ENCODE measurements at regions not wholly inside any gene's neighbourhood (a gene's known extent, or its start where the extent isn't known, plus 50 kb on each side); places are given as distances from the start of the nearest gene placed in this dataset.

- Mint-ChIP-seq H3K4me3 (no peak overlapping the region), H3K9me3 (ENCODE audit: insufficient read depth) (no peaks in the 10 kb centered on the region), H3K27ac (no peak overlapping the region), H3K4me1 (ENCODE audit: low read depth) (no peaks in the 10 kb centered on the region), H3K27me3 (ENCODE audit: low read depth) (no peaks in the 10 kb centered on the region), H3K36me3 (ENCODE audit: low read depth) (no peaks in the 10 kb centered on the region)
- ATAC-seq, result no peak
- ChIA-PET POLR2A (no interaction called here), CTCF (no interaction called here)
- DNase-seq, result no peak
Measured at GRCh38 chr2:41464395-41464794, 583.4 kb upstream of the PKDCC start.

- no peaks in the 10 kb centered on the region for H3K4me1 Mint-ChIP-seq (ENCODE audit: low read depth)
- no peak overlapping the region for H3K27ac Mint-ChIP-seq
- DNase-seq, result no peak
- no peak overlapping the region for H3K4me3 Mint-ChIP-seq
- POLR2A ChIA-PET, result no interaction called here
- no peaks in the 10 kb centered on the region for H3K9me3 Mint-ChIP-seq (ENCODE audit: insufficient read depth)
- no peaks in the 10 kb centered on the region for H3K36me3 Mint-ChIP-seq (ENCODE audit: low read depth)
- no peaks in the 10 kb centered on the region for H3K27me3 Mint-ChIP-seq (ENCODE audit: low read depth)
- CTCF ChIA-PET, result no interaction called here
- no peak for ATAC-seq
Measured at GRCh38 chr2:41475959-41476358, 571.9 kb upstream of the PKDCC start.

- CTCF ChIA-PET, result no interaction called here
- Mint-ChIP-seq H3K27me3 (ENCODE audit: low read depth) (no peaks in the 10 kb centered on the region), H3K36me3 (ENCODE audit: low read depth) (no peaks in the 10 kb centered on the region), H3K9me3 (ENCODE audit: insufficient read depth) (no peaks in the 10 kb centered on the region), H3K4me1 (ENCODE audit: low read depth) (no peaks in the 10 kb centered on the region), H3K4me3 (no peak overlapping the region), H3K27ac (no peak overlapping the region)
- POLR2A ChIA-PET, result no interaction called here
- DNase-seq, result no peak
- ATAC-seq, result no peak
Measured at GRCh38 chr2:41482659-41483058, 565.2 kb upstream of the PKDCC start.

GRCh38 chr2:41483226-41483625 lies 564.6 kb upstream of the PKDCC start:
- POLR2A ChIA-PET, result no interaction called here
- Mint-ChIP-seq H3K9me3 (ENCODE audit: insufficient read depth) (no peaks in the 10 kb centered on the region), H3K27me3 (ENCODE audit: low read depth) (no peaks in the 10 kb centered on the region), H3K4me1 (ENCODE audit: low read depth) (no peaks in the 10 kb centered on the region), H3K36me3 (ENCODE audit: low read depth) (no peaks in the 10 kb centered on the region), H3K4me3 (no peak overlapping the region), H3K27ac (no peak overlapping the region)
- CTCF ChIA-PET, result no interaction called here
- ATAC-seq (no peak), DNase-seq (no peak)

GRCh38 chr2:41483982-41484857 lies 563.6 kb upstream of the PKDCC start:
- Mint-ChIP-seq H3K27ac (no peak overlapping the region), H3K9me3 (ENCODE audit: insufficient read depth) (no peaks in the 10 kb centered on the region), H3K27me3 (ENCODE audit: low read depth) (no peaks in the 10 kb centered on the region), H3K36me3 (ENCODE audit: low read depth) (no peaks in the 10 kb centered on the region), H3K4me3 (no peak overlapping the region), H3K4me1 (ENCODE audit: low read depth) (no peaks in the 10 kb centered on the region)
- POLR2A ChIA-PET, result no interaction called here
- no peak for ATAC-seq
- CTCF ChIA-PET, result no interaction called here
- DNase-seq, result no peak

GRCh38 chr2:41484858-41485234 lies 563.0 kb upstream of the PKDCC start:
- ChIA-PET POLR2A (no interaction called here), CTCF (no interaction called here)
- no peak overlapping the region for H3K4me3 Mint-ChIP-seq
- no peaks in the 10 kb centered on the region for H3K4me1 Mint-ChIP-seq (ENCODE audit: low read depth)
- no peaks in the 10 kb centered on the region for H3K9me3 Mint-ChIP-seq (ENCODE audit: insufficient read depth)
- no peak overlapping the region for H3K27ac Mint-ChIP-seq
- DNase-seq (no peak), ATAC-seq (no peak)
- H3K27me3 Mint-ChIP-seq (ENCODE audit: low read depth), result no peaks in the 10 kb centered on the region
- no peaks in the 10 kb centered on the region for H3K36me3 Mint-ChIP-seq (ENCODE audit: low read depth)

- no peaks in the 10 kb centered on the region for H3K27me3 Mint-ChIP-seq (ENCODE audit: low read depth)
- DNase-seq, result no peak
- ChIA-PET CTCF (no interaction called here), POLR2A (no interaction called here)
- no peak for ATAC-seq
- H3K4me3 Mint-ChIP-seq, result no peak overlapping the region
- no peak overlapping the region for H3K27ac Mint-ChIP-seq
- no peaks in the 10 kb centered on the region for H3K9me3 Mint-ChIP-seq (ENCODE audit: insufficient read depth)
- H3K36me3 Mint-ChIP-seq (ENCODE audit: low read depth), result no peaks in the 10 kb centered on the region
- no peaks in the 10 kb centered on the region for H3K4me1 Mint-ChIP-seq (ENCODE audit: low read depth)
Measured at GRCh38 chr2:41486948-41487347, 560.9 kb upstream of the PKDCC start.

GRCh38 chr2:41488888-41489287 lies 558.9 kb upstream of the PKDCC start:
- Mint-ChIP-seq H3K27me3 (ENCODE audit: low read depth) (no peaks in the 10 kb centered on the region), H3K9me3 (ENCODE audit: insufficient read depth) (no peaks in the 10 kb centered on the region), H3K4me1 (ENCODE audit: low read depth) (no peaks in the 10 kb centered on the region), H3K36me3 (ENCODE audit: low read depth) (no peaks in the 10 kb centered on the region), H3K4me3 (no peak overlapping the region), H3K27ac (no peak overlapping the region)
- ATAC-seq, result no peak
- DNase-seq, result no peak
- POLR2A ChIA-PET, result no interaction called here
- CTCF ChIA-PET, result no interaction called here

- H3K27me3 Mint-ChIP-seq (ENCODE audit: low read depth), result no peaks in the 10 kb centered on the region
- DNase-seq (no peak), ATAC-seq (no peak)
- ChIA-PET POLR2A (interaction anchor here (0.6 kb wide), 1 partner anchor 450 kb away, joined by 3 read pairs; no protein-coding TSS in a partner anchor), CTCF (no interaction called here)
- H3K4me3 Mint-ChIP-seq, result no peak overlapping the region
- no peaks in the 10 kb centered on the region for H3K9me3 Mint-ChIP-seq (ENCODE audit: insufficient read depth)
- H3K27ac Mint-ChIP-seq, result no peak overlapping the region
- no peaks in the 10 kb centered on the region for H3K4me1 Mint-ChIP-seq (ENCODE audit: low read depth)
- no peaks in the 10 kb centered on the region for H3K36me3 Mint-ChIP-seq (ENCODE audit: low read depth)
Measured at GRCh38 chr2:41489638-41490037, 558.2 kb upstream of the PKDCC start.

- Mint-ChIP-seq H3K4me1 (ENCODE audit: low read depth) (no peaks in the 10 kb centered on the region), H3K27ac (no peak overlapping the region), H3K4me3 (no peak overlapping the region), H3K27me3 (ENCODE audit: low read depth) (no peaks in the 10 kb centered on the region), H3K9me3 (ENCODE audit: insufficient read depth) (peaks cover 22% of the 10 kb centered on the region), H3K36me3 (ENCODE audit: low read depth) (no peaks in the 10 kb centered on the region)
- CTCF ChIA-PET, result no interaction called here
- ATAC-seq (no peak), DNase-seq (no peak)
- POLR2A ChIA-PET, result no interaction called here
Measured at GRCh38 chr2:41495050-41495449, 552.8 kb upstream of the PKDCC start.

- ATAC-seq (no peak), DNase-seq (no peak)
- peaks cover 32% of the 10 kb centered on the region for H3K9me3 Mint-ChIP-seq (ENCODE audit: insufficient read depth)
- H3K4me1 Mint-ChIP-seq (ENCODE audit: low read depth), result no peaks in the 10 kb centered on the region
- no peak overlapping the region for H3K27ac Mint-ChIP-seq
- ChIA-PET POLR2A (no interaction called here), CTCF (no interaction called here)
- no peaks in the 10 kb centered on the region for H3K27me3 Mint-ChIP-seq (ENCODE audit: low read depth)
- H3K36me3 Mint-ChIP-seq (ENCODE audit: low read depth), result no peaks in the 10 kb centered on the region
- H3K4me3 Mint-ChIP-seq, result no peak overlapping the region
Measured at GRCh38 chr2:41496908-41497307, 550.9 kb upstream of the PKDCC start.

- no peak overlapping the region for H3K4me3 Mint-ChIP-seq
- ChIA-PET POLR2A (no interaction called here), CTCF (no interaction called here)
- no peak for DNase-seq
- H3K4me1 Mint-ChIP-seq (ENCODE audit: low read depth), result no peaks in the 10 kb centered on the region
- H3K9me3 Mint-ChIP-seq (ENCODE audit: insufficient read depth), result peaks cover 32% of the 10 kb centered on the region
- no peak overlapping the region for H3K27ac Mint-ChIP-seq
- ATAC-seq, result no peak
- H3K27me3 Mint-ChIP-seq (ENCODE audit: low read depth), result no peaks in the 10 kb centered on the region
- H3K36me3 Mint-ChIP-seq (ENCODE audit: low read depth), result no peaks in the 10 kb centered on the region
Measured at GRCh38 chr2:41498781-41499180, 549.0 kb upstream of the PKDCC start.

GRCh38 chr2:41500895-41501294 lies 546.9 kb upstream of the PKDCC start:
- Mint-ChIP-seq H3K9me3 (ENCODE audit: insufficient read depth) (peaks cover 24% of the 10 kb centered on the region), H3K4me1 (ENCODE audit: low read depth) (no peaks in the 10 kb centered on the region)

More at GRCh38 chr2:41500895-41501294, 546.9 kb upstream of the PKDCC start:
- Mint-ChIP-seq H3K4me3 (no peak overlapping the region), H3K27ac (no peak overlapping the region), H3K36me3 (ENCODE audit: low read depth) (no peaks in the 10 kb centered on the region), H3K27me3 (ENCODE audit: low read depth) (no peaks in the 10 kb centered on the region)
- no peak for ATAC-seq
- ChIA-PET CTCF (no interaction called here), POLR2A (no interaction called here)
- DNase-seq, result no peak
